ENCODE measurements at regions not wholly inside any gene's neighbourhood (a gene's known extent, or its start where the extent isn't known, plus 50 kb on each side); places are given as distances from the start of the nearest gene placed in this dataset.

DNA sequence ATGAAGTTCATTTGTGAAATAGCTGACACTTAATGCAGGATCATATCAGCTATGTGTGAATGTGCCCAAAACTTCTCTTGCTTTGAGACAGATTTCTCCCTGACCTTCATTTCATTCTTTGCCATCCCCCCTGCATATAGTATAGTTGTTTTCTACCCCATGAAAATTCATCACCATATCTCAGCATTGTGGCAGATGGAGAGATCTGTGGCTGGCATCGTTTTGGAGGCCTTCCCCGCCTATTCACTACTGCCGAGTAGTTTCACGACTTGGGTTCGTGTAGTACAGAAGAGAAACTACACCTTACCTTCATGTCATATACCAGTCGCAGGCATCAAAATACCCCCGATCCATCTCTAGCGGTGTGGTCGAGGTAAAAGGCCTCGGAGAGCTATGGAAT, 66.2 kb upstream of the SELENOK start:
- no peak for DNase-seq (ENCODE audit: low read depth)

- DNase-seq (ENCODE audit: low read depth), result no peak
These were observed 64.9 kb upstream of the SELENOK start for GRCh38 chr3:53956586-53956985.

DNA sequence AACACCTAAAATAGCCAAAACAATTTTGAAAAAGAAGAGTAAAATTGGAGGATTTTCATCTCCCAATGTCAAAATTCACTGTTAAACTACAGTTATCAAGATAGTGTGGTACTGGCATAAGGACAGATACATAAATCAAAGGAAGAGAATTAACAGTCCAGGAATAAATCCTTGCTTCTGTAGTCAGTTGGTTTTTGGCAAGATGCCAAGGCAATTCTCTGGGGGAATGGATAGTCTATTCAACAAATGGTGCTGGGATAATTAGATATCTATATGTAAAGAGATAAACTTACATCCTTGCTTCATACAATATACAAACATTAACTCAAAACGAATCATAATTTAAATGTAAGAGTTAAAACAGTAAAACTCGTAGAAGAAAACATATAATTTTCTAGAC, 57.9 kb upstream of the SELENOK start:
- DNase-seq (ENCODE audit: low read depth), result no peak

GRCh38 chr3:53948174-53948573, 56.5 kb upstream of the SELENOK start:
- no peak for DNase-seq (ENCODE audit: low read depth)

DNA sequence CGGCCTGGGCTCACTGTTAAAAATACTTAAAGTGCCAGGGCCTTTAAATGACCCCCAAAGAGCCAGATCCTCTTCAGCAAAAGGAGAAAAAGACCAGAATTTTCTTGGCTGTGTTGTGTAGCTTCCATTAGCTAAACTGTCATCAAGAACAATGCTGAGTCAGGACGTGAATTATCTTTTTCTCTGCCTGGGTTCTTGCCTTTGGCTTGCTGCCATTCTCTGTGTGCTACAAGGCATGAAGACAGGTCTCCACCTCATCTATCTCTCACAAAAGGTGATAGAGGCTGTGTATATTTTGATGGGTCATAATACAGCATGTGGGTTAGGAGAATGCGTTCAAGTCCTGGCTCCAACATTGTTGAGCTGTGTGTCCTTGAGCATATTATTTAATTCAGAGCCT, 52.4 kb upstream of the SELENOK start:
- no peak for DNase-seq (ENCODE audit: low read depth)

- no peak for DNase-seq (ENCODE audit: low read depth)
These were observed 50.3 kb upstream of the SELENOK start for GRCh38 chr3:53941950-53942349.

Data from HT1080 (cell line).